Hepatocyte (in vitro differentiated cells): ENCODE measurements at regions not wholly inside any gene's neighbourhood (a gene's known extent, or its start where the extent isn't known, plus 50 kb on each side); places are given as distances from the start of the nearest gene placed in this dataset.

Experiments
- EZH2 ChIP-seq: fragments of 200-600 bp; sonication (generic); IDR thresholded peaks from 2 replicates; pipeline ENCODE4 v1.6.1; 2016; ENCODE audit warnings: antibody characterized with exemption, mild to moderate bottlenecking, borderline replicate concordance
- EZH2phosphoT487 ChIP-seq: fragments of 200-600 bp; sonication (generic); IDR thresholded peaks from one replicate; pipeline ENCODE4 v1.6.1; 2018; ENCODE audit warnings: antibody characterized with exemption, mild to moderate bottlenecking, low read depth, moderate library complexity; ENCODE audit not compliant: unreplicated experiment, severe bottlenecking
- TF ChIP-seq, protein P1 (sequence below): fragments of 200-600 bp; sonication (generic); IDR thresholded peaks from 2 replicates; pipeline ENCODE4 v1.5.1; 2016; ENCODE audit warnings: antibody characterized with exemption, mild to moderate bottlenecking; ENCODE audit not compliant: poor library complexity

DNA sequence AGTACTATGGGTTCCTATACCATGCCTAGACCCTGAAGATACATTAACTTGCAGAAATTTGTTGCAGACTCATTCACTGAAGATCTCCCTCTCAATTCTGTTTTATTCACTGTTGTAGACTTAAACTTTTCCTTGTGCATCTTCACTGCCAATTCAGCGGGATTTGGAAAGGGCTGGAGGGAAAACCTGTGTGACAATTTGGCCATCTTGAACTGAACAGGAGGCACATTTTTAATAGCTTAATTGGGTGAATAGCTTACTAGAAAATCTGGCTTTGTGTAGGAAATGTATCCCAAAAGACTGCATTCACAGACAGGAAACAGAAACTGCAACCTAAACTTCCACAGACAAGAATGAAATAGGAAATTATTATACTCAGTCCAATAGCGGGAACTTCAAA is 512.3 kb downstream of the XIRP2 start:
- TF ChIP-seq, protein P1, sequence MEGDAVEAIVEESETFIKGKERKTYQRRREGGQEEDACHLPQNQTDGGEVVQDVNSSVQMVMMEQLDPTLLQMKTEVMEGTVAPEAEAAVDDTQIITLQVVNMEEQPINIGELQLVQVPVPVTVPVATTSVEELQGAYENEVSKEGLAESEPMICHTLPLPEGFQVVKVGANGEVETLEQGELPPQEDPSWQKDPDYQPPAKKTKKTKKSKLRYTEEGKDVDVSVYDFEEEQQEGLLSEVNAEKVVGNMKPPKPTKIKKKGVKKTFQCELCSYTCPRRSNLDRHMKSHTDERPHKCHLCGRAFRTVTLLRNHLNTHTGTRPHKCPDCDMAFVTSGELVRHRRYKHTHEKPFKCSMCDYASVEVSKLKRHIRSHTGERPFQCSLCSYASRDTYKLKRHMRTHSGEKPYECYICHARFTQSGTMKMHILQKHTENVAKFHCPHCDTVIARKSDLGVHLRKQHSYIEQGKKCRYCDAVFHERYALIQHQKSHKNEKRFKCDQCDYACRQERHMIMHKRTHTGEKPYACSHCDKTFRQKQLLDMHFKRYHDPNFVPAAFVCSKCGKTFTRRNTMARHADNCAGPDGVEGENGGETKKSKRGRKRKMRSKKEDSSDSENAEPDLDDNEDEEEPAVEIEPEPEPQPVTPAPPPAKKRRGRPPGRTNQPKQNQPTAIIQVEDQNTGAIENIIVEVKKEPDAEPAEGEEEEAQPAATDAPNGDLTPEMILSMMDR: no peak
- TF ChIP-seq EZH2phosphoT487: no peak
- TF ChIP-seq EZH2: no peak
